CD4-positive, alpha-beta T cell treated with Interleukin-15 for 1 hour (primary cell): ENCODE measurements at regions not wholly inside any gene's neighbourhood (a gene's known extent, or its start where the extent isn't known, plus 50 kb on each side); places are given as distances from the start of the nearest gene placed in this dataset.
"Not testable (repeated sequence)": the region's sequence is repeated elsewhere in the genome, so short reads cannot be mapped to it uniquely, and the experiment has no call there.

Experiments used
- DNase-seq: peaks from one replicate; pipeline ENCODE4 v3.0.0-alpha.2; 2020

- no peak for DNase-seq
Measured at GRCh38 chr6:85355816-85356215, 94.1 kb upstream of the NT5E start.

GRCh38 chr6:85354761-85355618 is 94.9 kb upstream of the NT5E start:
- DNase-seq, result peak; percentile 33

DNA sequence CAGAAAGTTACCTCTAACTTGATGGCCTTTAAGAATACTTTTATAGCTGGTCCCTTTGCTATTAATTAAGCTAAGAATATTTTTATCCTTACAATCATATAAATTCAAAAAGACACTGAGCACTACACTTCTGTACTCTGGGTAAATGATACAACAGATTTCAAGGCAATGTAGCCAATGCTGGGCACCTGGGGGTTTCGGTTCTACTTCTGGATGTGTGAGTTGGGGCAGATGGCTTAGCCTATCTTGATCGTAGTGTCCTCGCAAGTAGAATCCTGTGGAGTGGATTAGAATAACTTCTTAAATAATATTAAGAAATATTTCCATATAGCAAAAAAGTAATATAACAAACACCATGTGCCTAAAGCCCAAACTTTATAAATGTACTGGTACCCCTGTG is 96.9 kb upstream of the NT5E start:
- DNase-seq, result no peak

DNA sequence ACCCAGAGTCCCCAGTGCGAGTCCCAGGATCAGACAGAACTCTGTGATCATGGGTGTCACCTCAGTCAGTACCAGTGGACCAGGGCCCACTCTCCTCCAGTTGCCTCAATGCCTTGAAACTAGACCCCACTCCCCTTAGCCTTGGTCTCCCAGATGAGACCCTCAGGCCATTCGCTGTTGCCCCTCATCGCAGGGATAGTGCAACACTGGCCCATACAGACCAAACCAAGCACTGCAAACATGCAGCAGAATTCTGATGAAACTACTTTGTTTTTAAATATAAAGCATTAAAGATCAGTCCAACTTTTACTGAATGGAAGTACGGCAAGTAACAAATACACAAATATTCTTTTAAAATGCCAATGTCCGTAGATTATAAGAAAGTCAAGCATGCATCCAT is 101.2 kb upstream of the NT5E start:
- no peak for DNase-seq

DNA sequence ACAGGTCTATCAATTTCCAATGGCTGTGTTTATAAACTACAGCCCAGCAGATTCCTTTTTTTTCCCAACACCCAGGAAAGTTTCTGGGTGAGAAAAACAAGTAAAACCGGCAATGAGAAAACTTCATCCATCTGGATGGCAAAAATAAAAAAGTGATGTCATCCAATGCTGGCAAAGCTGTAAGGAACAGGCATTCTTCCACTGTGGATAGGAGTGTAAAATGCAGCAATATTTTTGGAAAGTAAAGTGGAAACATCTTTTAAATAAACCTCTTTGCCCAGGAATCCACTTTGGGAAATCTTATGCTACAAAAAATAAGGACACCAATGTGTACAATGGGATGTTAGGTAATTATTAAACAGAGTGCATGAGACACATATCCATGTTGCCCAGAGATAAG is 102.1 kb upstream of the NT5E start:
- DNase-seq, result no peak

DNA sequence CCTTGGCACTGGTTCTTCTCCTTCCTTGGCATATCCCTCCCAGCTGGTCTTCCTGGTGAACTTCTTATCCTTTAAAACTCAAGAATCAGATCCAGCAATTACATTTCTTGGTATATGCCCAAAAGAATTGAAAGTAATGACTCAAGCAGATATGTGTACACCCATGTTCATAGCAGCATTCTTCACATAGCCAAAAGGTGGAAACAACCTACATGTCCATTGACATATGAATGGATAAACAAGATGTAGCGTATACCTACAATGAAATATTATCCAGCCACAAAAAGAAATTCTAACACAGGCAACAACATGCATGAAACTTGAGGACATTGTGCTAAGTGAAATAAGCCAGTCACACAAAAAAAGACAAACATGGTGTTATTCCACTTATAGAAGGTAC is 103.7 kb upstream of the NT5E start:
- no peak for DNase-seq

- DNase-seq, result no peak
Measured at GRCh38 chr6:85344996-85345395, 104.9 kb upstream of the NT5E start.

- no peak for DNase-seq
Measured at GRCh38 chr6:85343428-85343827, 106.5 kb upstream of the NT5E start.

DNA sequence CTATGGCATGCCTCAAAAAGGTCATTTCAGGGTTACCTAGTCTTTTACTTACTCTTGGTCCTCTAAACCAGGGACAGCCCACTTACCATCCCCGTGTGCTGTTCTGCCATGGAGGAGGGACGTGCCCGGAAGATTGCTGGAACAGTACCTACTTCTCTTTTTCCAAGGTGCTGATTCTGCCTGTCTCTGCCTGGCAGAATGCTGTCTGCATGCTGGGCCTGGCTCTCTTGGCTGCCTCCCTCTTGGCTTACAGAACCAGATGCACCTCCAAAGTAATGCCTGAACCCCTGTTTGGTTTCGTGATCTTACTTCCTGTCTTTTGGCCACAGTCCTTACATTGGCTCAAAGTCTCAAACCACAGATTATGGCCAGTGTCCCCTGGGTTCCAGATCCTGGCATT is 120.7 kb upstream of the NT5E start:
- DNase-seq, result no peak

DNA sequence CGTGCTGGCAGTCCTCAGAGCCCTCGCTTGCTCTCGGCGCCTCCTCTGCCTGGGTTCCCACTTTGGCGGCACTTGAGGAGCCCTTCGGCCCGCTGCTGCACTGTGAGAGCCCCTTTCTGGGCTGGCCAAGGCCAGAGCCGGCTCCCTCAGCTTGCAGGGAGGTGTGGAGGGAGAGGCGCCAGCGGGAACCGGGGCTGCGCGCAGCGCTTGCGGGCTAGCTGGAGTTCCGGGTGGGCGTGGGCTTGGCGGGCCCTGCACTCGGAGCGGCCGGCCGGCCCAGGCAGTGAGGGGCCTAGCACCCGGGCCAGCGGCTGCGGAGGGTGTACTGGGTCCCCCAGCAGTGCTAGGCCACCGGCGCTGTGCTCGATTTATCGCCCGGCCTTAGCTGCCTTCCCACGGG is 124.1 kb upstream of the NT5E start:
- not testable (repeated sequence) for DNase-seq

GRCh38 chr6:85323435-85324040 is 126.3 kb upstream of the NT5E start:
- DNase-seq, result peak; percentile 28

- no peak for DNase-seq
Measured at GRCh38 chr6:85322446-85323105, 127.3 kb upstream of the NT5E start.

- no peak for DNase-seq
Measured at GRCh38 chr6:85321906-85322305, 128.0 kb upstream of the NT5E start.

DNA sequence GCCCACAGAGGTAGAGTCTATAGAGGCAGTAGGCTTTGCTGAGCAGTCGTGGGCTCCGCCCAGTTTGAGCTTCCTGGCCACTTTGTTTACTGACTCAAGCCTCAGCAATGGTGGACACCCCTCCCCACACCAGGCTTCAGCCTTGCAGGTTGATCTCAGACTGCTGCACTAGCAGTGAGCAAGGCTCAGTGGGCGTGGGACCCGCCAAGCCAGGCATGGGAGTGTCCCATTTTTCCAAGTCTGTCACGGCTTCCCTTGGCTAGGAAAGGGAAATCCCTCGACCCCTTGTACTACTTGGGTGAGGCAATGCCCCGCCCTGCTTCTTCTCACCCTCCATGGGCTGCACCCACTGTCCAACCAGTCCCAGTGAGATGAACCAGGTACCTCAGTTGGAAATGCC is 135.3 kb upstream of the NT5E start:
- no peak for DNase-seq

DNA sequence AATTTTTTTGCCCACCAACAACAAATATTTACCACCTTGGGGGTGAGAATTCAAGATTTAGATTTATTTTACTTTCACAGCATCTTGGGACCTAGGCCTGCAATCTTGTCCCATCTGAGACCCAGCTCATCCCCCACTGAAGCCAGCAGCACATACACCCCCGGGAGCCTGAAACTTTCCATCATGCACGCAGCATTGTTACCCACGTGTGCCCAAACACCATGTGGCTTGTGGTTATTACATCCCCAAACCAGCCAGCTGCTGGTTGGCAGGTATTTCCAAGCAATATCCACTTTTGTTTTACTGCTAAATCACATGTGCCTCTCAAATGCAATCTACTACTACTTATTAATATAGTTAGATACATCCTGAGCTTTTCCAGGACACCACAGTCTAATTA is 149.3 kb upstream of the NT5E start:
- no peak for DNase-seq

DNA sequence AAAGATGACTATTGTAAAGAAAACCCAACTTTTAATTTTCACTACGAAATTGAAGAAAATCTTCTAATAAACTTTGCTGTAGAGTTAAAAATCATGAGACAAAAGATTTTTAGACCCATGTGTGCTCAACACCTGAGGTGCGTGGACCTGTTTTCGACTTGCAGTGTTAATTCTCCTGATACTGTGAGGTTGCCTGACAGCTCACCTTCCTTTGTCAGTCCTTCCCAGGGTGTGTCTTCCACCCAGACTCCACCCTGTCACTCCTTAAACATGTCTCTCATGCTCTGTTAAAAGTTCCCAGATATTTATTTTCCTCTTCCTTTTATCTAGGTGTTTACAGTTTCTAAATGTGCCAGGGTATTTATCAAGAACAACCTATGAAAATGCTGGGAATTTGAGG is 151.3 kb upstream of the NT5E start:
- no peak for DNase-seq

GRCh38 chr6:85291326-85291725 is 158.6 kb upstream of the NT5E start:
- no peak for DNase-seq

DNA sequence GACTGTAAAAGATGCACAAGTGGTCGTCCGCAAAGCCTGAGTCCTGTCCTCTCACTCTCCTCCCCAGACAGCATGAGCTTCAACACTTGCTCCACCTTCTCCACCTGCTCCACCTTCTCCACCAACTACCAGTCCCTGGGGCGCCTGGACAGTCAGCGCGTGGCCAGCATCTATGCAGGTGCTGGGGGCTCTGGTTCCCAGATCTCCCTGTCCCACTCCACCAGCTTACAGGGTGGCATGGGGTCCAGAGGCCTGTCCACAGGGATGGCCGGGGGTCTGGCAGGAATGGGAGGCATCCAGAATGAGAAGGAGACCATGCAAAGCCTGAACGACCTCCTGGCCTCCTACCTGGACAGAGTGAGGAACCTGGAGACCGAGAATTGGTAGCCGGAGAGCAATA is 162.2 kb upstream of the NT5E start:
- DNase-seq, result no peak

- no peak for DNase-seq
Measured at GRCh38 chr6:85287158-85287557, 162.7 kb upstream of the NT5E start.

GRCh38 chr6:85286507-85286906 is 163.4 kb upstream of the NT5E start:
- not testable (repeated sequence) for DNase-seq

- DNase-seq, result no peak
Measured at GRCh38 chr6:85285934-85286333, 163.9 kb upstream of the NT5E start.

DNA sequence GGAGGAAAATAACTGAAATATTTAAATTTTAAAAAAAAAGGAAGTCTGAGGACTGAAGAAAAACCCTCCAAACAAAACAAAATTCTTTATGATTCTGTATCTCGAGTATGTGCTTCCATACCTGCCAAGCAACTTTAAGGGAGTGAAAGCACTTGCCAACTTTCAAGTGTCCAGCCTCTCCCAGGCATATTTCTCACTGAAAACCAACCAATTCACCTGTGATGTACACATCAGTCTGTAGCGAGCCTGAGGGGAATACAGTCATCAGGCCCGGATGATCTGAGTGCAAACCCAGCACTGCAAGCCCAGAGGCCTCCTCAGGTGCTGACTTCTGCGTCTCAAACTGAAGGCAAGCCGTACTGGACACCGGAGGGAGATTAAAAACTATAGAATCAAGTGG is 164.8 kb upstream of the NT5E start:
- no peak for DNase-seq

- DNase-seq, result no peak
Measured at GRCh38 chr6:85283436-85283835, 166.4 kb upstream of the NT5E start.

GRCh38 chr6:85278466-85279035 is 171.3 kb upstream of the NT5E start:
- DNase-seq, result no peak
